ENCODE measurements at regions not wholly inside any gene's neighbourhood (a gene's known extent, or its start where the extent isn't known, plus 50 kb on each side); places are given as distances from the start of the nearest gene placed in this dataset.
"Not testable (repeated sequence)": the region's sequence is repeated elsewhere in the genome, so short reads cannot be mapped to it uniquely, and the experiment has no call there.

- POLR2A ChIA-PET, result no interaction called here
- CTCF ChIA-PET, result interaction anchor here (0.7 to 1.0 kb wide), 2 partner anchors 14 to 19 kb away, joined by 3 to 4 read pairs; no protein-coding TSS in a partner anchor
Observed at GRCh38 chr11:86174101-86175046, 70.2 kb upstream of the EED start.

DNA sequence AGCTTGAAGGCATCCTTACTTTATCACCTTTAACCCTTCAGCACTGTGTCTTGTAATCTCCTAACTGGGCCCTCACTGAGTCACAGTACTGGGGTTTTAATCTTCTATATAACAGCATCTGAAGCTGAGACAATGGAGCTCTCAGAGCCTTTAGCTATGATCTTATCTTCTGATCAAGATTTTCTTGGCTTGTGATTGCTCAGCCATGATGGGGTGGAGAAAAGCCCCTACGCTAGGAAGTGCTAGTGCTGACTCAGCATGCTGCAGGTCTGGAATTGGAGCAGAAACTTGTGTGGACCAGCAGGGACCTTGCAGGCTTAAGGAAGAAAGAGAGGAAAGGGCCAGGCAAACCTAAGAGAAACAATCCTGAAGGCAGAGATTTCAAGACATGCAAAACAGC, 71.7 kb upstream of the EED start:
- ChIA-PET CTCF (no interaction called here), POLR2A (interaction anchor here (0.6 kb wide), 1 partner anchor 86 kb away, joined by 5 read pairs; no protein-coding TSS in a partner anchor)

GRCh38 chr11:86171627-86172026, 72.9 kb upstream of the EED start:
- ChIA-PET POLR2A (no interaction called here), CTCF (interaction anchor here (1.2 kb wide), 1 partner anchor 46 kb away, joined by 3 read pairs; no protein-coding TSS in a partner anchor)

GRCh38 chr11:86167499-86168164, 76.9 kb upstream of the EED start:
- ChIA-PET CTCF (interaction anchor here (1.4 kb wide), 1 partner anchor 126 kb away, joined by 4 read pairs; no protein-coding TSS in a partner anchor), POLR2A (no interaction called here)

DNA sequence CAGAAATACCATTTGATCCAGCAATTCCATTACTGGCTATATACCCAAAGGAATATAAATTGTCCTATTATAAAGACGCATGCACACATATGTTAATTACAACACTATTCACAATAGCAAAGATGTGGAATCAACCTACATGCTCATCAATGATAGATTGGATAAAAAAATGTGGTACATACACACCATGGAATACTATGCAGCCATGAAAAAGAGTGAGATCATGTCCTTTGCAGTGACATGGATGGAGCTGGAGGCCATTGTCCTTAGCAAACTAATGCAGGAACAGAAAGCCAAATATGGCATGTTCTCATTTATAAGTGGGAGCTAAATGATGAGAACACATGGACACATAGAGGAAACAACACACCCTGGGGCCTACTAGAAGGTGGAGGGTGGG, 78.3 kb upstream of the EED start:
- CTCF ChIA-PET, POLR2A ChIA-PET: not testable (repeated sequence)

GRCh38 chr11:86164106-86164505, 80.4 kb upstream of the EED start:
- POLR2A ChIA-PET, result no interaction called here
- CTCF ChIA-PET, result no interaction called here

DNA sequence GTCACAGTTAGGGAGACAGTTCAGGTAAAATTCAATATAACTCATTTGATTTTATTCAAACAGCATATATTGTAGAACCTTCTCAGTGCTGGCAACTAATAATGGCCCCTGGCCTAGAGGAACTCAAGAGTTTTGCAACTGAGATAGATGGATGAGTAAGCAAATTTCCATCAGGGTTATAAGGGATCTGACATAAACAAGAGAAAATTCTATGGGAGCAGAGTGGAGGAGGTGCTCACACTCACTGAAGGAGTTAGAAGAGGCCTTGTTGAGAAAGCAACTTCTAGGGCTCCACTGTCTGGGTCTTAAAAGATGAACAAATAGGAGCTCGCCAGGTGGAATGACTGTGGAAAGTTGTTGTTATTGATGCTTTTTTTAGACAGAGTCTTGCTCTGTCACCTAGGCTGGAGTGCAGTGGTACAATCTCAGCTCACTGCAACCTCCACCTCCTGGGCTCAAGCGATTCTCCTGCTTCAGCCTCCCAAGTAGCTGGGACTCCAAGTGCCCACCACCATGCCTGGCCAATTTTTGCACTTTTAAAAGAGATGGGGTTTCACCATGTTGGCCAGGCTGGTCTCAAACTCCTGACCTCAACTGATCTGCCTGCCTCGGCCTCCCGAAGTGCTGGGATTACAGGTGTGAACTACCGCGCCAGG, 81.2 kb upstream of the EED start:
- POLR2A ChIA-PET, CTCF ChIA-PET: not testable (repeated sequence)

- ChIA-PET CTCF (no interaction called here), POLR2A (no interaction called here)
Observed at GRCh38 chr11:86162239-86162638, 82.3 kb upstream of the EED start.

- CTCF ChIA-PET, result no interaction called here
- POLR2A ChIA-PET, result no interaction called here
Observed at GRCh38 chr11:86161837-86162236, 82.7 kb upstream of the EED start.

DNA sequence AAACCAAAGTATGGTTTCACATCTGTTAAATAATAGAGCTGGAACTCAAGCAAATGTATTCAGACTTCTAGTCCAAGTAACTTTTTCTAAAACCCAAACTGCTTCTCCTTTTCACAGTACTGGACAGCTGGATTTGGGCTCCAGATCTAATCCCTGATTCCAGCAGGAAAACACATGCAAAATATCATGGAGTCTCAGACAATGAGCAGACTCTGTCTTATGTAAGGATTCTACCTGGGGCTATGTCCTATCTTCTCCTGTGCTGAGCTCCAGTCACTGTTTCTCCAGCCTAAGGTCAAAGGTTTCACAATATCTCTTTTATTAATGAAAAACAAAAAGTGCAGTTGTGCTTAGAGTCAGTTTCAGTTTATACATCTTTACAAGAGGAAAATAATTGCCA, 83.2 kb upstream of the EED start:
- ChIA-PET POLR2A (no interaction called here), CTCF (interaction anchor here (1.4 kb wide), 1 partner anchor 13 kb away, joined by 4 read pairs; no protein-coding TSS in a partner anchor)

DNA sequence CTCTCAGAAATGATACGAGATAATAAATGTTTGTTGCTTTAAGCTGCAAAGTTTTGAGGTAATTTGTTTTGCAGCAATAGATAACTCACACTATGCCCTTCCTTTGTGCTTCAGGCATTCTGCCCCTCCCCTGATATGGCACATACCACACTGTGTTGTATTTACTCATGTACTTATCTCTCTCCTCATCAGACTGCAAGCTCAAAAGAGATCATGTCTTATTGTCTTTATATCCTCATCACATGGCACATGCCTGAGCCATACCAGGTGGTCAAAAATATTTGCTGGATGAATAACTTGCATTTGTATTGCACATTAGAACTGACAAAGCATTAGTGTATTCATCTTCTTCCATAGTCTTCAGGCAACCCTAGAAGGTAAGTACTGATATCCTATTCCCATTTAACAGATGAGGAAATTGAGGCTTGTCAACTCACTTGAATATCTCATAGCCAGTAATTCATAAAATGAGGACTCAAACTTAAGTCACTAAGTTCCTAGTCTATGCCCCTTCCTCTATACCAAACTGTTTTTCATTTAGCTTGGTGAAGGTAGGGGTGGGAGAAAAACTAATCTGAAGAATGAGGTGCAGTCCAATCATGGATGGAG, 83.9 kb upstream of the EED start:
- POLR2A ChIA-PET, result no interaction called here
- CTCF ChIA-PET, result interaction anchor here (1.4 kb wide), 1 partner anchor 13 kb away, joined by 4 read pairs; no protein-coding TSS in a partner anchor

GRCh38 chr11:86159581-86159891, 85.0 kb upstream of the EED start:
- ChIA-PET CTCF (no interaction called here), POLR2A (no interaction called here)

DNA sequence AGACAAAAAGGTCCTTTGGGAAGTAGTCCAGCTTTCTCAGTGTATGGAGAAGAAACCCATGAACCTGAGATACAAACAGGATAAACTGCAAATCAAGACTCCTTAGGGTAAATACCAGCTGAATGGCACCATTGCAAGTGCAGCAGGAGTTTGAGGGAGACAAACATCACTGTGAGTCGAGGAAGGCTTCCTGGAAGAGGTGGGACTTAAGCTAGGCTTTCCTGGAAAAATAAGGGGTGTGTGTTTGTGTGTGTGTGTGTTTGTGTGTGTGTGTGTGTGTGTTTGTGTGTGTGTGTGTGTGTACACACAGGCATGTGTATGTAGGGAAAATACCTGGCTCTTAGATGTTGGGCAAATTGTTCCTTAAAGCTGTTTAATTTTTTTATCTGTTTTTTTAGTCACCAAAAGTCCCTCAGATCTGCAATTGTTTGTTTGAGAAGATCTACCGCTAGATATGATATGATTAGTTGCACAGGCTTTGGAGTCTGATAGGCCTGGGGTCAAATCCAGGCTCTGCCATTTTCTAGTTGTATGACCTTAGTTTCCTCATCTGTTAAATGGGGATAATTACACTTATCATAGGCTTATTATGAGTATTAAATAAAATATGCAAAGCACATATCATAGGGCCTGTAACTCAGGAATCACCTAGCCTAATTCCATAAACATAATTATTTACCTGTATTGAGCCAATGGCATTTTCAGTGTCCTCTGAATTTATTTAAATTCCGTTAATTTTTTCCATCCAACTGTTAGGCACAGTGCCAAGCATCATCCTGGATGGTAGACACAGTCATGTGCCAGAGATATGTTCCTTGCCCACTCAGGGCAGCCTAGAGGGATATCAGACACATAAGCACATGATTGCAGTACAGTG, 85.6 kb upstream of the EED start:
- ChIA-PET CTCF (no interaction called here), POLR2A (no interaction called here)

DNA sequence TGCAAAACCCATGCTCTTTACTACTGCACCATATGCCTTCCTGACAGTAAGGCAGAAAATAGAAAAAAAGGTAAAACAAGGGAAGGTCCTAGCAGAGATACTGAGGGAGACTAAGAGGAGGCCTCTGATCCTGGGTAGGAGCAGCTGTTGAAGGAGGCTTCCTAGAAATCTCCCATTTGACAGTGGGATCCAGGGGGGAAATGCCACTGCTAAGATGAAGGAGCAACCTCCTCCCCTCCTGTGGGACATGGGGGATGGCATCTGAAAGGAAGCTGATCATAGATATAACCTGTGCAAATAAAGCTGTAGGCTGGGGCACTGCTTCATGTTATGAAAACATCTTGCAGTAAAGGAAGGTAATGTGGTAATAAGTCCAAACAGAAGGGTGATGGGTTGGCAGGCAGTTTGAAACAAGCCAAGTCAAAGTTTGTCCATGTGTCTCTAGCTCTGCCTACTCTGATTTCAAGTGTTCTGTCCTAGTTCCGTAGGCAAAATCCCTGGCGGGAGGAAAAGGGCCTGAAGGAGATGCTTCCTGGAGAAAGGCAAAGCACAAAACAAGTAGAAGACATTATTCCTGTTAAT, 86.7 kb upstream of the EED start:
- CTCF ChIA-PET, result no interaction called here
- POLR2A ChIA-PET, result no interaction called here

- ChIA-PET POLR2A (no interaction called here), CTCF (interaction anchor here (0.7 kb wide), 2 partner anchors 9 to 22 kb away, joined by 3 read pairs; no protein-coding TSS in a partner anchor)
Observed at GRCh38 chr11:86156397-86156955, 87.6 kb upstream of the PICALM start.

DNA sequence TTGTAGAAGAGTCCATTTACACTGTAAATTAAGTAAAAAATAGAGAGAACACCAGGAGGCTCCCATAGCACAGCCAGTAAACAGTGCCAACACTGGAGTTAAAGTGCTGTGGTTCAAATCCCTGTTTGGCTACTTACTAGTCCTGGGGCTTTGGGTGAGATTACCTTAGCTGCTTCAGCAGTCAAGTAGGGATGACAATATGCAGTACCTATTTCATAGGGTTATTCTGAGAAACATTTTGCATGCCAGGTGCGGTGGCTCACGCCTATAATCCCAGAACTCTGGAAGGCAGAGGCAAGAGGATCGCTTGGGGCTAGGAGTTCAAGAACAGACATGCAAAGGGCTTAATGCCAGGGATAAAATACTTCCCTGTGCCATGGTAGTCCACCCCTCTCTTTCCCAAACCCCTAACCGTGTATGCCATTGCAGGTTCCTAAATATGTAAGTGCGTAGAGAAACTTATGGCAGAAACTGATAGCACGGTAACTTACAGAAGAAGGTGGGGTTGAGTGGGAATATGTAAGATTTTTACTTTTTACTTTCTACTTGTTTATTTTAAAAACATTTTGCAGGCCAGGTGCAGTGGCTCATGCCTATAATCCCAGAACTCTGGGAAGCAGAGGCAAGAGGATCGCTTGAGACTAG, 86.4 kb upstream of the PICALM start:
- POLR2A ChIA-PET, result no interaction called here
- CTCF ChIA-PET, result no interaction called here

GRCh38 chr11:86153439-86153838, 84.6 kb upstream of the PICALM start:
- ChIA-PET CTCF (interaction anchor here (0.6 kb wide), 1 partner anchor 54 kb away, joined by 3 read pairs; no protein-coding TSS in a partner anchor), POLR2A (no interaction called here)

- CTCF ChIA-PET, result interaction anchor here (0.6 kb wide), 1 partner anchor 54 kb away, joined by 3 read pairs; no protein-coding TSS in a partner anchor
- POLR2A ChIA-PET, result no interaction called here
Observed at GRCh38 chr11:86152901-86153300, 84.0 kb upstream of the PICALM start.

All from activated CD8-positive, alpha-beta memory T cell treated with anti-CD3 and anti-CD28 coated beads for 36 hours (primary cell).